ENCODE measurements at regions not wholly inside any gene's neighbourhood (a gene's known extent, or its start where the extent isn't known, plus 50 kb on each side); places are given as distances from the start of the nearest gene placed in this dataset.

GRCh38 chr2:57954020-57954419 is 92.6 kb upstream of the VRK2 start:
- Histone ChIP-seq H3K18ac (ENCODE audit: extremely low read depth, low read length) (no peak overlapping the region), H3K14ac (ENCODE audit: insufficient read length) (no peak overlapping the region), H2AK5ac (ENCODE audit: low read depth, low read length) (no peak overlapping the region), H2AFZ (ENCODE audit: low read length) (no peak overlapping the region), H4K91ac (replicated peaks; ENCODE audit: insufficient read length, low read length) (no peak overlapping the region), H3K23me2 (ENCODE audit: low read depth, low read length) (no peaks in the 10 kb centered on the region), H2BK5ac (ENCODE audit: low read depth, low read length) (no peak overlapping the region), H4K20me1 (replicated peaks in 1 of 2; ENCODE audit: control insufficient read depth in 1 of 2, insufficient read depth in 2 of 2, low read length in 2 of 2) (no peaks in the 10 kb centered on the region), H3K27ac (ENCODE audit: low read depth, low read length) (no peak overlapping the region), H2BK120ac (replicated peaks; ENCODE audit: low read depth, low read length) (no peak overlapping the region), H2BK20ac (ENCODE audit: low read length) (no peak overlapping the region), H3K4me3 (ENCODE audit: extremely low read depth in 1 of 4, insufficient read depth in 2 of 4, low read depth in 3 of 4, low read length in 4 of 4) (no peak overlapping the region), H2BK12ac (ENCODE audit: low read depth, low read length) (no peak overlapping the region), H4K8ac (ENCODE audit: extremely low read depth, insufficient read depth, low read length) (no peak overlapping the region), H3K79me1 (ENCODE audit: low read depth, low read length) (no peaks in the 10 kb centered on the region), H4K5ac (ENCODE audit: insufficient read length, low read depth, low read length) (no peak overlapping the region), H3K23ac (ENCODE audit: insufficient read length) (no peak overlapping the region), H3K4ac (replicated peaks; ENCODE audit: insufficient read length, low read depth, low read length) (no peak overlapping the region), H3K56ac (replicated peaks; ENCODE audit: insufficient read length, low read depth, low read length) (no peak overlapping the region), H3K36me3 (ENCODE audit: control insufficient read depth in 2 of 4, insufficient read depth in 4 of 4, low read length in 3 of 4) (no peaks in the 10 kb centered on the region), H3K9me3 (ENCODE audit: insufficient read depth in 2 of 2, low read depth in 1 of 2, low read length in 1 of 2) (no peaks in the 10 kb centered on the region), H3K4me2 (ENCODE audit: insufficient read depth in 1 of 2, low read depth in 2 of 2, low read length in 2 of 2) (no peak overlapping the region), H3K27me3 (replicated peaks in 1 of 4; ENCODE audit: control insufficient read depth in 3 of 4, extremely low read depth in 1 of 4, insufficient read depth in 3 of 4, low read length in 3 of 4) (no peaks in the 10 kb centered on the region), H3K79me2 (ENCODE audit: control insufficient read depth in 1 of 2, insufficient read depth in 2 of 2, low read length in 2 of 2) (no peaks in the 10 kb centered on the region), H2BK15ac (ENCODE audit: low read length) (no peak overlapping the region), H3K4me1 (replicated peaks in 1 of 4; ENCODE audit: control insufficient read depth in 3 of 4, insufficient read depth in 4 of 4, low read length in 3 of 4) (no peaks in the 10 kb centered on the region), H3K9ac (replicated peaks in 1 of 4; ENCODE audit: extremely low read depth in 1 of 4, low read depth in 3 of 4, low read length in 3 of 4) (no peak overlapping the region)
- no peak for DNase-seq (ENCODE audit: low read depth in 1 of 2, low spot score in 2 of 2)
- FAIRE-seq, result no peak
- WGBS, 2 experiments (ENCODE audit: extremely low coverage in 1 of 2, insufficient coverage in 1 of 2, insufficient read length in 1 of 2, insufficient replicate concordance in 2 of 2, low coverage in 1 of 2, low lambda C conversion rate in 2 of 2, missing lambda C conversion rate in 1 of 2), result 88% methylated on average over 1 of the region's 1 CpG; no CpG with 5 or more reads in 1 of the 2 experiments
- CTCF ChIA-PET (ENCODE audit: partially characterized antibody), result no interaction called here
- POLR2A ChIA-PET (ENCODE audit: partially characterized antibody), result no interaction called here
- TF ChIP-seq TEAD4 (IDR thresholded peaks at IDR 0.05; ENCODE audit: low read depth, low read length) (no peak), MAX (IDR thresholded peaks at IDR 0.05) (no peak), NANOG (IDR thresholded peaks at IDR 0.05; ENCODE audit: insufficient read depth, low read depth, low read length, poor library complexity, severe bottlenecking) (no peak), FOSL1 (IDR thresholded peaks at IDR 0.05; ENCODE audit: insufficient read depth, low read depth, low read length) (no peak), RNF2 (IDR thresholded peaks at IDR 0.05; ENCODE audit: borderline replicate concordance, low read depth, low read length, missing control alignments, poor library complexity, severe bottlenecking) (no peak), SIX5 (IDR thresholded peaks at IDR 0.05; ENCODE audit: low read depth, low read length) (no peak), CBX5 (IDR thresholded peaks at IDR 0.05; ENCODE audit: low read depth, low read length) (no peak), BRCA1 (IDR thresholded peaks at IDR 0.05; ENCODE audit: low read depth, low read length) (no peak), GABPA (IDR thresholded peaks at IDR 0.05; ENCODE audit: borderline replicate concordance, insufficient read depth, low read length) (no peak), KDM5A (IDR thresholded peaks at IDR 0.05; ENCODE audit: low read length) (no peak), PHF8 (conservative IDR thresholded peaks at IDR 0.05; ENCODE audit: low read depth, low read length) (no peak), ATF3 (IDR thresholded peaks at IDR 0.05; ENCODE audit: insufficient read depth, low read depth, low read length) (no peak), RFX5 (IDR thresholded peaks at IDR 0.05; ENCODE audit: borderline replicate concordance, low read depth, low read length) (no peak)

Measured in H1 (cell line).